ENCODE measurements at regions not wholly inside any gene's neighbourhood (a gene's known extent, or its start where the extent isn't known, plus 50 kb on each side); places are given as distances from the start of the nearest gene placed in this dataset.
"Not testable (repeated sequence)": the region's sequence is repeated elsewhere in the genome, so short reads cannot be mapped to it uniquely, and the experiment has no call there.

DNA sequence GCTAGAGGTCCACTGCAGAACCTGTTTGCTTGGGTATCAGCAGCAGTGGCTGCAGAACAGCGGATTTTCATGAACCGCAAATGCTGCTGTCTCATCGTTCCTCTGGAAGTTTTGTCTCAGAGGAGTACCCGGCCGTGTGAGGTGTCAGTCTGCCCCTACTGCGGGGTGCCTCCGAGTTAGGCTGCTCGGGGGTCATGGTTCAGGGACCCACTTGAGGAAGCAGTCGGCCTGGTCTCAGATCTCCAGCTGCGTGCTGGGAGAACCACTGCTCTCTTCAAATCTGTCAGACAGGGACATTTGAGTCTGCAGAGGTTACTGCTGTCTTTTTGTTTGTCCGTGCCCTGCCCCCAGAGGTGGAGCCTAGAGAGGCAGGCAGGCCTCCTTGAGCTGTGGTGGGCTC is 109.5 kb upstream of the TMEM196 start:
- TF ChIP-seq, protein P1, sequence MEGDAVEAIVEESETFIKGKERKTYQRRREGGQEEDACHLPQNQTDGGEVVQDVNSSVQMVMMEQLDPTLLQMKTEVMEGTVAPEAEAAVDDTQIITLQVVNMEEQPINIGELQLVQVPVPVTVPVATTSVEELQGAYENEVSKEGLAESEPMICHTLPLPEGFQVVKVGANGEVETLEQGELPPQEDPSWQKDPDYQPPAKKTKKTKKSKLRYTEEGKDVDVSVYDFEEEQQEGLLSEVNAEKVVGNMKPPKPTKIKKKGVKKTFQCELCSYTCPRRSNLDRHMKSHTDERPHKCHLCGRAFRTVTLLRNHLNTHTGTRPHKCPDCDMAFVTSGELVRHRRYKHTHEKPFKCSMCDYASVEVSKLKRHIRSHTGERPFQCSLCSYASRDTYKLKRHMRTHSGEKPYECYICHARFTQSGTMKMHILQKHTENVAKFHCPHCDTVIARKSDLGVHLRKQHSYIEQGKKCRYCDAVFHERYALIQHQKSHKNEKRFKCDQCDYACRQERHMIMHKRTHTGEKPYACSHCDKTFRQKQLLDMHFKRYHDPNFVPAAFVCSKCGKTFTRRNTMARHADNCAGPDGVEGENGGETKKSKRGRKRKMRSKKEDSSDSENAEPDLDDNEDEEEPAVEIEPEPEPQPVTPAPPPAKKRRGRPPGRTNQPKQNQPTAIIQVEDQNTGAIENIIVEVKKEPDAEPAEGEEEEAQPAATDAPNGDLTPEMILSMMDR (conservative IDR thresholded peaks at IDR 0.05): not testable (repeated sequence)
- not testable (repeated sequence) for TF ChIP-seq EZH2 (IDR thresholded peaks at IDR 0.05; ENCODE audit: low read depth)
